ENCODE measurements at regions not wholly inside any gene's neighbourhood (a gene's known extent, or its start where the extent isn't known, plus 50 kb on each side); places are given as distances from the start of the nearest gene placed in this dataset.

DNA sequence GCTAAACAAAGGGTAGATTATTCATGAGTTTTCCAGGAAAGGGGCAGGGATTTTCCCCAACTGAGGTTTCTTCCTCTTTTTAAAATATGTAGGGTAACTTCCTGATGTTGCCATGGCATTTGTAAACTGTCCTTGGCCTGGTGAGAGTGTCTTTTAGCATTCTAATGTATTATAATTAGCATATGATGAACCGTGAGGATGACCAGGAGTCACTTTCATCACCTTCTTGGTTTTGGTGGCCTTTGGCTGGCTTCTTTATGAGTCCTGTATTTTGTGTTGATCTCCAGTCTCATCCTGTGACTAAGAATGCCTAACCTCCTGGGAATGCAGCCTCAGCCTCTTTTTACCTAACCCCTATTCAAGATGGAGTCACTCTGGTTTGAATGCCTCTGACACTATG lies 391.0 kb upstream of the LINC00305 start:
- Histone ChIP-seq H3K27ac (ENCODE audit: low read length) (no peak overlapping the region), H3K9me3 (ENCODE audit: insufficient read depth, low read depth, low read length) (no peaks in the 10 kb centered on the region; the same call in 1 of the 2 replicates)

DNA sequence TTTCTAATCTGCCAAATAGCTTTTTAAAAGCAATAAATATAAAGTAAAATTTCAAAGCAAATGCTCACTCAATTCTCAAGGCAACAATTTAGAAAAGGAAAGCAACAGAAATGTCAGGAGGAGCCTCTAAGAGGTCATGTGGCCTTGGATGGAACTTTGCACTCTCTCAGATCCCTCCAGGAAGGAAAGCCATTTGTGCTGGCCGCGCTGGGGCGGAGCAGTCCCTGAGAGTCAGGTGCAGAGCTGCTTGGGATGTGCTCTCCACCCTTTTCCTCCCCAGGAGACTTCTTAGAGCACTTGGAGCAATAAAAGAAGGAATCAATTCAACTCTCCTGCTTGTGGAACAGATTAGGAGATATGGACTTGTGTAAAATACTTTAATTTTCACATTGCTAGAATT lies 379.8 kb upstream of the LINC00305 start:
- Histone ChIP-seq H3K9ac (ENCODE audit: low read depth, low read length) (no peak overlapping the region), H3K9me3 (ENCODE audit: insufficient read depth, low read depth, low read length) (peaks cover 9% of the 10 kb centered on the region; the same call in 1 of the 2 replicates), H3K27me3 (ENCODE audit: insufficient read depth, low read length) (no peaks in the 10 kb centered on the region), H3K36me3 (ENCODE audit: insufficient read depth, low read depth, low read length) (no peaks in the 10 kb centered on the region), H3K4me3 (ENCODE audit: low read length) (no peak overlapping the region), H3K4me1 (ENCODE audit: insufficient read depth, low read length) (no peaks in the 10 kb centered on the region), H3K27ac (ENCODE audit: low read length) (no peak overlapping the region)

More for the DNA sequence above, 391.0 kb upstream of the LINC00305 start:
- Histone ChIP-seq H3K4me3 (ENCODE audit: low read length) (no peak overlapping the region), H3K27me3 (ENCODE audit: insufficient read depth, low read length) (no peaks in the 10 kb centered on the region), H3K9ac (ENCODE audit: low read depth, low read length) (no peak overlapping the region), H3K36me3 (ENCODE audit: insufficient read depth, low read depth, low read length) (no peaks in the 10 kb centered on the region), H3K4me1 (ENCODE audit: insufficient read depth, low read length) (peaks cover 17% of the 10 kb centered on the region; the same call in 1 of the 2 replicates)

DNA sequence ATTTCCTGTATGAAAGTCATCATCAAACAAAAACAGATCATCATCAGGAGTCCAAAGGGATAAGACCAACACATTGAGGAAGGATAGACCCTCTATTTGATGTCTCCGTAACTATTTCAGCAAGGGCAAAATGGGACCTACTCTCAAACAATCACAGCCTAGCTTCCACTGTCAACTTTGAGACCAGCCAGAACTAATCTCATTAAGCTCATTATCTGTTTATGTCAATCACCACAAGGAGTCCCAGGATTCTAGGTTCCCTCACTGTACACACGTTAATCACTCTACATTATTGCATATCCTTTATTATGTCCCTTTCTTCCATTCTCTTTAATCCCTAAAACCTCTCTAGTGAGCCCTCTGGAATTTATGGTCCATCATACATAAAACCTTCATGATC lies 370.3 kb upstream of the LINC00305 start:
- H3K27ac ChIP-seq (ENCODE audit: low read length), result no peak overlapping the region
- no peak overlapping the region for H3K9ac ChIP-seq (ENCODE audit: low read depth, low read length)
- H3K9me3 ChIP-seq (ENCODE audit: insufficient read depth, low read depth, low read length), result no peaks in the 10 kb centered on the region
- H3K27me3 ChIP-seq (ENCODE audit: insufficient read depth, low read length), result no peaks in the 10 kb centered on the region
- no peak overlapping the region for H3K4me3 ChIP-seq (ENCODE audit: low read length)
- H3K4me1 ChIP-seq (ENCODE audit: insufficient read depth, low read length), result no peaks in the 10 kb centered on the region
- no peaks in the 10 kb centered on the region for H3K36me3 ChIP-seq (ENCODE audit: insufficient read depth, low read depth, low read length)

DNA sequence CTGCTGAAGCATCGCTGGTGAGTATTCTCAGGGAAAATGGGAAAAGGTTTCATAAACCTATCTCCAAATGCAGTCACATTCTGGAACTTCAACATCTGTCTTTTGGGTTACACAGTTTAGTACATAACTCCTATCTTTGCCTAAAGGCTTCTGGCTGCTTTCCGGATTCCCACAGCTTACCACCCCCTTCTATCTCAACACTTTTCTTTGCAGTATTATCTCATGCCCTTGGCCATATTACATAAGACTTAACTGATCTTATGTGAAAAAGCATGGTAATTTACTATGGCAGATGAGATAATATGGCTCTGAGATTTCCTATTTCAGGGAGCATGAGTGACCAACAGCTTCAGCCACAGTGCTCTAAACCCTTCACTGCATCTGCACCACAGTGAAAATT lies 369.3 kb upstream of the LINC00305 start:
- H3K9ac ChIP-seq (ENCODE audit: low read depth, low read length), result no peak overlapping the region
- H3K9me3 ChIP-seq (ENCODE audit: insufficient read depth, low read depth, low read length), result no peaks in the 10 kb centered on the region
- no peak overlapping the region for H3K4me3 ChIP-seq (ENCODE audit: low read length)
- H3K4me1 ChIP-seq (ENCODE audit: insufficient read depth, low read length), result no peaks in the 10 kb centered on the region
- H3K36me3 ChIP-seq (ENCODE audit: insufficient read depth, low read depth, low read length), result no peaks in the 10 kb centered on the region
- H3K27me3 ChIP-seq (ENCODE audit: insufficient read depth, low read length), result no peaks in the 10 kb centered on the region
- no peak overlapping the region for H3K27ac ChIP-seq (ENCODE audit: low read length)

DNA sequence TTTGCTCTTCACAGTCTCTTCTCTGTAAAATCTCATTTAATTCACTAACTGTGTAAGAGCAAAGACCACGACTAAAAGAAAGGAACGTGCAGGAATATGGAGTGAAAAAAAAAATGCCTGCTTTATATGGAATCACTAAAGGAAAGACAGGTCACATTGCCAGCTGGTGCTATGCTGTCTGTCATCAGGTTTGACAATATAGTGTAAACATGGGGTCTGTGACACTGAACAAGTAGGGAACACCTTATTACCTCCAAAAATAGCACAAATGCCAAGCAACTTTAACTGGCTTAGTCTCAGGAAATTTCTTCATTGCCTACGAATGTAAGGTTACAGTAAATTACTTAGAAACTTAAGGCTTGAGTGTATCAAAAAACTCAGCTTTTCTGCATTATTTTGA lies 364.5 kb upstream of the LINC00305 start:
- H3K27ac ChIP-seq (ENCODE audit: low read length), result no peak overlapping the region
- no peak overlapping the region for H3K9ac ChIP-seq (ENCODE audit: low read depth, low read length)
- H3K9me3 ChIP-seq (ENCODE audit: insufficient read depth, low read depth, low read length), result no peaks in the 10 kb centered on the region
- H3K4me1 ChIP-seq (ENCODE audit: insufficient read depth, low read length), result no peaks in the 10 kb centered on the region
- H3K4me3 ChIP-seq (ENCODE audit: low read length), result no peak overlapping the region
- H3K36me3 ChIP-seq (ENCODE audit: insufficient read depth, low read depth, low read length), result no peaks in the 10 kb centered on the region
- H3K27me3 ChIP-seq (ENCODE audit: insufficient read depth, low read length), result no peaks in the 10 kb centered on the region

DNA sequence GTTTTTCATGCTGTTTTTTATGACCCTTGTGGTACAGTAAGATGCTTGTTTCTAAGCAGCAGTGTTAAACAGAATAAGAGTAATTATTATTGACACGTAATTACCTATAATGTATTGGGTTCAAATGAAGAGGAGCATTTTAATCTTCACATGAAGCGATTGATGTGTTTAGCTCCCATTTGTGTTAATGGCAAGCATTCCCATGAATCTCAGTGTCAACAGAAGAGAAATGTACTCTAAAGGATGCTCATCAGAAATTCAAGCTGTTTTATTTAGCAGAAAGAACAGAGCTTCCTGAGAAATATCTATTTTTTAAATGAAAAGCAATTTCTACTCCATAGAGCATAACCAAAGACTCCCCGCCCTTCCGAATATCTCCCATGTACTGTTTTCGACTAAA lies 341.3 kb upstream of the LINC00305 start:
- H3K27me3 ChIP-seq (ENCODE audit: insufficient read depth, low read length), result no peaks in the 10 kb centered on the region
- no peaks in the 10 kb centered on the region for H3K36me3 ChIP-seq (ENCODE audit: insufficient read depth, low read depth, low read length)
- no peak overlapping the region for H3K9ac ChIP-seq (ENCODE audit: low read depth, low read length)
- no peak overlapping the region for H3K4me3 ChIP-seq (ENCODE audit: low read length)
- no peaks in the 10 kb centered on the region for H3K9me3 ChIP-seq (ENCODE audit: insufficient read depth, low read depth, low read length)
- no peaks in the 10 kb centered on the region for H3K4me1 ChIP-seq (ENCODE audit: insufficient read depth, low read length)
- no peak overlapping the region for H3K27ac ChIP-seq (ENCODE audit: low read length)

DNA sequence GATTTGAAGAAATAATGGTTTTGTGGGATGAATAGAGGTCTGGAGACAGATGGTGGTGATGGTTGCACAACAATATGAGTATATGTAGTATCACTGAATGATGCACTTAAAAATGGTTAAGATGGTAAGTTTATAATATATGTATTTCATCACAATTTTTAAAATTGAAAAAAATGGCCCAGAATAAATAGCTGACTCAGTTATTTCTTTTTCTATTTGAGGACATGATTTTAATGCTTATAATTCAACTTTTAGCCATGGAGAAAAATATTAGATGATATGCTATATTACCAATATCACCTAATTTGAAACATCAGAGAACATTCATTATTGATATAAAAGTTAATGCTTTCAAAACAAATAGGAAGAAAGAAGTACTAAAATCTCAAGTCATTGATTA lies 339.8 kb upstream of the LINC00305 start:
- H3K9me3 ChIP-seq (ENCODE audit: insufficient read depth, low read depth, low read length), result no peaks in the 10 kb centered on the region
- H3K27ac ChIP-seq (ENCODE audit: low read length), result no peak overlapping the region
- H3K36me3 ChIP-seq (ENCODE audit: insufficient read depth, low read depth, low read length), result no peaks in the 10 kb centered on the region
- H3K9ac ChIP-seq (ENCODE audit: low read depth, low read length), result no peak overlapping the region
- no peaks in the 10 kb centered on the region for H3K27me3 ChIP-seq (ENCODE audit: insufficient read depth, low read length)
- no peak overlapping the region for H3K4me3 ChIP-seq (ENCODE audit: low read length)
- H3K4me1 ChIP-seq (ENCODE audit: insufficient read depth, low read length), result no peaks in the 10 kb centered on the region

DNA sequence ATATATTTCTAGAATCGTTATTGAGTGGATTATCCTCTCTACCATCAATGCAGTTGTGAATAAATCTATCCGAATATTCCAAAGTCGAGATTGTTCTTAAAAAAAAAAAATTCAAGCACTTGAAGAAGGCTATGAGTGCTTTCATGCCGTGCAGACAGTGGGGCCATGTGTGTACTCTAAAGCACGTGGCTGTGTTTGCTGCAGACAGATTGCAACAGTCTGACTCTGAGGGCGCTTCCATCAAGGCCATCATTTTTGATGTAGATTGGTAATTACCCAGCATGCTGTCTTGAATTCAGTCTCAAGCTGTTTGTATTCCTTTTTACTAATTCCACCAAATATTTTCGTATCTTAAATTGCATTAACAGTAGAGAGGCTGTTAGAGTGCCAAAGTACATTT lies 325.9 kb upstream of the LINC00305 start:
- Histone ChIP-seq H3K27ac (ENCODE audit: low read length) (no peak overlapping the region), H3K36me3 (ENCODE audit: insufficient read depth, low read depth, low read length) (no peaks in the 10 kb centered on the region), H3K4me1 (ENCODE audit: insufficient read depth, low read length) (0 out of 2 replicates have a peak, but pooled peaks cover 4% of the 10 kb centered on the region), H3K27me3 (ENCODE audit: insufficient read depth, low read length) (no peaks in the 10 kb centered on the region), H3K9me3 (ENCODE audit: insufficient read depth, low read depth, low read length) (no peaks in the 10 kb centered on the region), H3K4me3 (ENCODE audit: low read length) (no peak overlapping the region), H3K9ac (ENCODE audit: low read depth, low read length) (no peak overlapping the region)

DNA sequence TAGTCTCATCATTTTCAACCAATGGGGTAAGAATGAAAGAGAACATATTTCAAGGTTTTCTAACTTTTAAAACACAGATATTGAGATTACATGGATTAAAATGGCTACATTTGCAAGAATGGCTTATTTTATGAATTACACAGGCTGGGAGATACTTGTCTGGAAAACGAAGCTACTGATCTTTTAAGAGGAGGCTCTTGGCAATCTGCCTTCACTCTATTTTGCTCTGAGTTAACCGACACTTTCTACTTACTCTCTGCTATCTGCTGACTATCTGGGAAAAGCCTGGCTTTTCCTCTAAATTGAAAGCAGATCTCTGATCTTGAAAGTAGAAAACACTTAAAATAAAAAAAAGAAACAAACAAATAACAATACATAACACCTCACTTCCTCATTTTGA lies 325.4 kb upstream of the LINC00305 start:
- no peak overlapping the region for H3K9ac ChIP-seq (ENCODE audit: low read depth, low read length)
- H3K36me3 ChIP-seq (ENCODE audit: insufficient read depth, low read depth, low read length), result no peaks in the 10 kb centered on the region
- no peak overlapping the region for H3K27ac ChIP-seq (ENCODE audit: low read length)
- H3K4me3 ChIP-seq (ENCODE audit: low read length), result no peak overlapping the region
- no peaks in the 10 kb centered on the region for H3K9me3 ChIP-seq (ENCODE audit: insufficient read depth, low read depth, low read length)
- H3K27me3 ChIP-seq (ENCODE audit: insufficient read depth, low read length), result no peaks in the 10 kb centered on the region
- H3K4me1 ChIP-seq (ENCODE audit: insufficient read depth, low read length), result 0 out of 2 replicates have a peak, but pooled peaks cover 4% of the 10 kb centered on the region

DNA sequence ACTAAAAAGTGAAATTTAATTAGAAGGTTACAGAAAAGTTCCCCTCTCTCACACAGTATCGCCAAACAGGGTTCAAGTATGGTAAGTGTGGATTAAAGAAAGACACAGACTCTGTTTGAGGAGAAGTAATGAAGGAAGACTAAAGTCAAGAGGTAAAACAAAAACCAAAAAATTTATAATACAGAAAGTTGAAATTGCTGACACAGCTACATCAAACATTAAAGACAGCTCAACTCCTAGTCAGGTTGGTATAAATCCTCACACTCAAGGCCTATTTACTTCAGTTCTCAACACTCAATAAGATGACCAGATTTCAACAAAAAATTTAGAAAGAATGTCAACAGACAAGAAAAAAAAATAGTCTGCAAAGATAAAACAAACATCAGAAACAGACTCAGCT lies 300.5 kb upstream of the LINC00305 start:
- no peaks in the 10 kb centered on the region for H3K36me3 ChIP-seq (ENCODE audit: insufficient read depth, low read depth, low read length)

DNA sequence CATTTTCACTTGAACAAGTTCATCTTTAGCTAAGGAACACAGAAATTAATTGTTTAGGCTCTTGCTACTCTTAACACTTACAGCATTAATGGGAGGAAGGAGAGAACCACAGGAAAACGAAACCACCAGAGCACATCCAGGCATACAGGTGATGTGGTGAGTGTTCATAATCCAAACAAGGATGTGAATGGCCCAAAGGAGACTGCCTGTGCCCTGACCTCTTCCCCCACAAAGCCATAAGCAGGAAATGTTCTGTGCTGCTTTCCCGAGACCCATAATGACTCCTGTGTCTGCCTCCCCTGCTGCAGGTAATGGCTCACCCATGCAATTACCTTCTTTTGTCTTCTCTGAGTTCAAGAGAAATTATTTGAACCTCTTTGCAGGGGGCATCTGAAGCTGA lies 295.9 kb upstream of the LINC00305 start:
- Histone ChIP-seq H3K9me3 (ENCODE audit: insufficient read depth, low read depth, low read length) (no peaks in the 10 kb centered on the region), H3K27me3 (ENCODE audit: insufficient read depth, low read length) (no peaks in the 10 kb centered on the region), H3K4me1 (ENCODE audit: insufficient read depth, low read length) (peaks cover 12% of the 10 kb centered on the region; the same call in 1 of the 2 replicates), H3K27ac (ENCODE audit: low read length) (no peak overlapping the region), H3K36me3 (ENCODE audit: insufficient read depth, low read depth, low read length) (no peaks in the 10 kb centered on the region), H3K4me3 (ENCODE audit: low read length) (no peak overlapping the region), H3K9ac (ENCODE audit: low read depth, low read length) (no peak overlapping the region)

More for the DNA sequence above, 300.5 kb upstream of the LINC00305 start:
- no peak overlapping the region for H3K27ac ChIP-seq (ENCODE audit: low read length)
- no peak overlapping the region for H3K4me3 ChIP-seq (ENCODE audit: low read length)
- no peaks in the 10 kb centered on the region for H3K9me3 ChIP-seq (ENCODE audit: insufficient read depth, low read depth, low read length)
- H3K27me3 ChIP-seq (ENCODE audit: insufficient read depth, low read length), result no peaks in the 10 kb centered on the region
- H3K9ac ChIP-seq (ENCODE audit: low read depth, low read length), result no peak overlapping the region
- H3K4me1 ChIP-seq (ENCODE audit: insufficient read depth, low read length), result peaks cover 6% of the 10 kb centered on the region; the same call in 1 of the 2 replicates

DNA sequence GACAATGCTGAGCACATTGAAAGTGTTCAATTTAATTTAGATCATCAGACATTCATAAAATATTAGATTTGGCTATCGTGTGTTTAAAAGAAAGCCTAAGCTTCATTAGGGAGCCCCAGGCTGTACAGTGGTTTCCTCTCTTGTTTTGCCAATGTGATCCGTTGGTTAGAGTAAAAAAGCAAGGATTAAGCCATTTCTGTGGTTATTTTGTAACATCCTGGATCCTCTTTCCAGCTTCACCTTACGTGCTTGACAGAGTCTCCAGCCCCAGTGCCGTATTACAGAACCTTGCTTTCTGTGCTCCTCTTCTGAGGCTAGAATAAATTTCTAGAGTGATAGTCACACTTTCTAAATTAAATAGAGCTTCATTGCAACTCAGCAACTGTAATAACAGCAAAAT lies 289.3 kb upstream of the LINC00305 start:
- H3K9me3 ChIP-seq (ENCODE audit: insufficient read depth, low read depth, low read length), result peaks cover 8% of the 10 kb centered on the region
- no peak overlapping the region for H3K27ac ChIP-seq (ENCODE audit: low read length)
- H3K4me1 ChIP-seq (ENCODE audit: insufficient read depth, low read length), result no peaks in the 10 kb centered on the region
- H3K4me3 ChIP-seq (ENCODE audit: low read length), result no peak overlapping the region
- H3K36me3 ChIP-seq (ENCODE audit: insufficient read depth, low read depth, low read length), result no peaks in the 10 kb centered on the region
- H3K9ac ChIP-seq (ENCODE audit: low read depth, low read length), result no peak overlapping the region
- no peaks in the 10 kb centered on the region for H3K27me3 ChIP-seq (ENCODE audit: insufficient read depth, low read length)

DNA sequence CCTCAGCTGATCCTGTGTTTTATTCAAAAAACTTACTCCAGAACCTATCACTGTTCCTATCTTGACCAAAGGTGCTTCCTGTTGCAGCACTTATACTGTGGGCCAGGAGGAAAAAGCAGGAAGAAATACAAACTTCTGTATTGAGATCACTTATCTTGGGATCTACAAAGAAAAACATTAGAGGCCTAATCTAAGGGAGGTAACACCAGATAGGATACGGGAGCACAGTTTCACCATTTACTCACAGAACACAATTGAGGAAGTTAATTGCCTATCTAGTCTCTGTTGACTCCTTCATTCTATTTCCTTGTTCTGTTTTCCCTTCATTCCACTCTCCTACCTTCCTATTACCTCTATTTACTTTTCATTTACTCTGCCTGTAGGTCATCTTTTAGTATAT lies 287.2 kb upstream of the LINC00305 start:
- Histone ChIP-seq H3K4me1 (ENCODE audit: insufficient read depth, low read length) (no peaks in the 10 kb centered on the region), H3K9me3 (ENCODE audit: insufficient read depth, low read depth, low read length) (peaks cover 8% of the 10 kb centered on the region), H3K4me3 (ENCODE audit: low read length) (no peak overlapping the region), H3K36me3 (ENCODE audit: insufficient read depth, low read depth, low read length) (no peaks in the 10 kb centered on the region), H3K27me3 (ENCODE audit: insufficient read depth, low read length) (no peaks in the 10 kb centered on the region), H3K27ac (ENCODE audit: low read length) (no peak overlapping the region), H3K9ac (ENCODE audit: low read depth, low read length) (no peak overlapping the region)
